ENCODE measurements at regions not wholly inside any gene's neighbourhood (a gene's known extent, or its start where the extent isn't known, plus 50 kb on each side); places are given as distances from the start of the nearest gene placed in this dataset.

DNA sequence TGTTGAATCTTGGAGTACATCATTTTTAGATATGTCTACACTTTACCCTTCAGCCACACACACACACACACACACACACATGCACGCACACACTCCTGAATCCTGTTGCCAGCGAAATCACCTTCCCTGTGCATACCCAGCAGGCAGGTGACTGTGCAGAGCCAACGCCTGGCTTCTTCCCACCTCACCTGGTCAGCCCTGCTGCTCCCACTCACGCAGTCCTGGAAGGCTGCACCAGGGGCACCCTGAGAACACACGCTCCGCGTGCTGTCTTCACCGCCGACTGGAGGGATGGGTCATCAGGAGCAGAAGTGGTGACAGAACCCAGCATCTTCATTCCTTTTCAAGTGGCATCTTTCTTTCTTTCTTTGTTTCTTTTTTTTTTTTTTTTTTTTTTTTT, 94.6 kb downstream of the TBXT start (continued):
- TF ChIP-seq, protein P1, sequence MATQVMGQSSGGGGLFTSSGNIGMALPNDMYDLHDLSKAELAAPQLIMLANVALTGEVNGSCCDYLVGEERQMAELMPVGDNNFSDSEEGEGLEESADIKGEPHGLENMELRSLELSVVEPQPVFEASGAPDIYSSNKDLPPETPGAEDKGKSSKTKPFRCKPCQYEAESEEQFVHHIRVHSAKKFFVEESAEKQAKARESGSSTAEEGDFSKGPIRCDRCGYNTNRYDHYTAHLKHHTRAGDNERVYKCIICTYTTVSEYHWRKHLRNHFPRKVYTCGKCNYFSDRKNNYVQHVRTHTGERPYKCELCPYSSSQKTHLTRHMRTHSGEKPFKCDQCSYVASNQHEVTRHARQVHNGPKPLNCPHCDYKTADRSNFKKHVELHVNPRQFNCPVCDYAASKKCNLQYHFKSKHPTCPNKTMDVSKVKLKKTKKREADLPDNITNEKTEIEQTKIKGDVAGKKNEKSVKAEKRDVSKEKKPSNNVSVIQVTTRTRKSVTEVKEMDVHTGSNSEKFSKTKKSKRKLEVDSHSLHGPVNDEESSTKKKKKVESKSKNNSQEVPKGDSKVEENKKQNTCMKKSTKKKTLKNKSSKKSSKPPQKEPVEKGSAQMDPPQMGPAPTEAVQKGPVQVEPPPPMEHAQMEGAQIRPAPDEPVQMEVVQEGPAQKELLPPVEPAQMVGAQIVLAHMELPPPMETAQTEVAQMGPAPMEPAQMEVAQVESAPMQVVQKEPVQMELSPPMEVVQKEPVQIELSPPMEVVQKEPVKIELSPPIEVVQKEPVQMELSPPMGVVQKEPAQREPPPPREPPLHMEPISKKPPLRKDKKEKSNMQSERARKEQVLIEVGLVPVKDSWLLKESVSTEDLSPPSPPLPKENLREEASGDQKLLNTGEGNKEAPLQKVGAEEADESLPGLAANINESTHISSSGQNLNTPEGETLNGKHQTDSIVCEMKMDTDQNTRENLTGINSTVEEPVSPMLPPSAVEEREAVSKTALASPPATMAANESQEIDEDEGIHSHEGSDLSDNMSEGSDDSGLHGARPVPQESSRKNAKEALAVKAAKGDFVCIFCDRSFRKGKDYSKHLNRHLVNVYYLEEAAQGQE (IDR thresholded peaks at IDR 0.05): no peak
- TF ChIP-seq HNF4G (IDR thresholded peaks at IDR 0.05): no peak
- no peak for TF ChIP-seq SP1 (IDR thresholded peaks at IDR 0.05)
- no peak for TF ChIP-seq EGR1 (IDR thresholded peaks at IDR 0.05; ENCODE audit: low read depth in 2 of 2)
- no peak for TF ChIP-seq TAF1 (conservative IDR thresholded peaks at IDR 0.05)

DNA sequence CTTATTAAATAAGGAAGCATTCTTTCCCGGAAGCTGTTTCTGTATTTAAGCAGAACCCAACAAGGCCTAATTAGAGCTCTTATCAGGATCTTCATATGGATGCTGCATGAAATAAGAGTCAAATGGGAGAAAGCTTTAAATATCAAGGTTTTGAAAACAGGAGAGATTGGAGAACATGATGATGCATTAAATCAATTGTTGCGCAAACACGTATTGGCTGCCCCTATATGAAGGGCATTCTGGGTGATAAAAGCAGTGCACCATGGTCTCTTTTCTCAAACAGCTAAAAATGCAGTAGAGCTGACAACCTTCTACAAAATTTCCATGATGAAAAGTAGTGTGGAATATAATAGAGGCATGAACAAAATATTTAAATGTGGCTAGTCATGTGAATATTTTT, 98.9 kb downstream of the TBXT start:
- Histone ChIP-seq H3K4me3 (ENCODE audit: low read depth in 1 of 3, low read length in 3 of 3) (no peak overlapping the region), H3K9me3 (ENCODE audit: control insufficient read depth in 4 of 4, low read length in 3 of 4) (peaks cover 0 to 1% (median 0%) of the 10 kb centered on the region in 4 donors), H3K27ac (ENCODE audit: low read depth in 1 of 2, low read length in 2 of 2) (no peak overlapping the region), H3K9ac (ENCODE audit: low read depth in 1 of 2, low read length in 2 of 2) (no peak overlapping the region), H3K4me1 (ENCODE audit: control insufficient read depth in 4 of 4, insufficient read depth in 4 of 4, low read length in 3 of 4) (no peaks in the 10 kb centered on the region), H3K27me3 (ENCODE audit: control insufficient read depth in 4 of 4, insufficient read depth in 4 of 4, low read length in 3 of 4) (peaks cover 0 to 2% (median 0%) of the 10 kb centered on the region in 4 donors), H3K36me3 (ENCODE audit: control insufficient read depth in 4 of 4, insufficient read depth in 3 of 4, low read depth in 1 of 4, low read length in 3 of 4) (no peaks in the 10 kb centered on the region)
- TF ChIP-seq, protein P2, sequence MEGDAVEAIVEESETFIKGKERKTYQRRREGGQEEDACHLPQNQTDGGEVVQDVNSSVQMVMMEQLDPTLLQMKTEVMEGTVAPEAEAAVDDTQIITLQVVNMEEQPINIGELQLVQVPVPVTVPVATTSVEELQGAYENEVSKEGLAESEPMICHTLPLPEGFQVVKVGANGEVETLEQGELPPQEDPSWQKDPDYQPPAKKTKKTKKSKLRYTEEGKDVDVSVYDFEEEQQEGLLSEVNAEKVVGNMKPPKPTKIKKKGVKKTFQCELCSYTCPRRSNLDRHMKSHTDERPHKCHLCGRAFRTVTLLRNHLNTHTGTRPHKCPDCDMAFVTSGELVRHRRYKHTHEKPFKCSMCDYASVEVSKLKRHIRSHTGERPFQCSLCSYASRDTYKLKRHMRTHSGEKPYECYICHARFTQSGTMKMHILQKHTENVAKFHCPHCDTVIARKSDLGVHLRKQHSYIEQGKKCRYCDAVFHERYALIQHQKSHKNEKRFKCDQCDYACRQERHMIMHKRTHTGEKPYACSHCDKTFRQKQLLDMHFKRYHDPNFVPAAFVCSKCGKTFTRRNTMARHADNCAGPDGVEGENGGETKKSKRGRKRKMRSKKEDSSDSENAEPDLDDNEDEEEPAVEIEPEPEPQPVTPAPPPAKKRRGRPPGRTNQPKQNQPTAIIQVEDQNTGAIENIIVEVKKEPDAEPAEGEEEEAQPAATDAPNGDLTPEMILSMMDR (IDR thresholded peaks at IDR 0.05; ENCODE audit: low read depth, low read length, missing input control): no peak
- TF ChIP-seq, protein P1 (IDR thresholded peaks at IDR 0.05): no peak
- TF ChIP-seq GABPA (IDR thresholded peaks at IDR 0.05 in 1 of 2, conservative IDR thresholded peaks at IDR 0.05 in 1 of 2) (no peak), SP1 (IDR thresholded peaks at IDR 0.05) (no peak), HNF4A (conservative IDR thresholded peaks at IDR 0.05) (no peak), FOXA2 (IDR thresholded peaks at IDR 0.05) (no peak), EGR1 (IDR thresholded peaks at IDR 0.05; ENCODE audit: low read depth in 2 of 2) (no peak), TAF1 (conservative IDR thresholded peaks at IDR 0.05) (no peak), RXRA (IDR thresholded peaks at IDR 0.05) (no peak), YY1 (IDR thresholded peaks at IDR 0.05) (no peak), RAD21 (IDR thresholded peaks at IDR 0.05) (no peak), JUND (IDR thresholded peaks at IDR 0.05) (no peak)
- TF ChIP-seq, protein P3, sequence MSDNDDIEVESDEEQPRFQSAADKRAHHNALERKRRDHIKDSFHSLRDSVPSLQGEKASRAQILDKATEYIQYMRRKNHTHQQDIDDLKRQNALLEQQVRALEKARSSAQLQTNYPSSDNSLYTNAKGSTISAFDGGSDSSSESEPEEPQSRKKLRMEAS (IDR thresholded peaks at IDR 0.05): no peak
- TF ChIP-seq, protein P4, sequence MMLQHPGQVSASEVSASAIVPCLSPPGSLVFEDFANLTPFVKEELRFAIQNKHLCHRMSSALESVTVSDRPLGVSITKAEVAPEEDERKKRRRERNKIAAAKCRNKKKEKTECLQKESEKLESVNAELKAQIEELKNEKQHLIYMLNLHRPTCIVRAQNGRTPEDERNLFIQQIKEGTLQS (IDR thresholded peaks at IDR 0.05): no peak
- no peak for DNase-seq (ENCODE audit: low spot score)
- WGBS: 59% methylated on average over 3 of the region's 3 CpGs
